ENCODE measurements at regions not wholly inside any gene's neighbourhood (a gene's known extent, or its start where the extent isn't known, plus 50 kb on each side); places are given as distances from the start of the nearest gene placed in this dataset.

- no peak for DNase-seq (ENCODE audit: low read depth in 3 of 3)
Measured at GRCh38 chr2:217478831-217479455, 523.9 kb downstream of the TNS1 start.

- no peak for DNase-seq (ENCODE audit: low read depth in 3 of 3)
Measured at GRCh38 chr2:217477583-217477982, 525.2 kb downstream of the TNS1 start.

- no peak for DNase-seq (ENCODE audit: low read depth in 3 of 3)
Measured at GRCh38 chr2:217475791-217476190, 527.0 kb downstream of the TNS1 start.

GRCh38 chr2:217475101-217475500 is 527.7 kb downstream of the TNS1 start:
- no peak for DNase-seq (ENCODE audit: low read depth in 3 of 3)

- DNase-seq (ENCODE audit: low read depth in 3 of 3) = no peak
Measured at GRCh38 chr2:217471319-217471718, 531.5 kb downstream of the TNS1 start.

- DNase-seq (ENCODE audit: low read depth in 3 of 3) = no peak
Measured at GRCh38 chr2:217469203-217469810, 533.5 kb downstream of the TNS1 start.

GRCh38 chr2:217468042-217468830 is 534.6 kb downstream of the TNS1 start:
- no peak for DNase-seq (ENCODE audit: low read depth in 3 of 3)

- no peak for DNase-seq (ENCODE audit: low read depth in 3 of 3)
Measured at GRCh38 chr2:217467331-217467730, 535.5 kb downstream of the TNS1 start.

GRCh38 chr2:217466805-217467204 is 536.0 kb downstream of the TNS1 start:
- DNase-seq (ENCODE audit: low read depth in 3 of 3) = no peak

GRCh38 chr2:217466104-217466503 is 536.7 kb downstream of the TNS1 start:
- no peak for DNase-seq (ENCODE audit: low read depth in 3 of 3)

- no peak for DNase-seq (ENCODE audit: low read depth in 3 of 3)
Measured at GRCh38 chr2:217465100-217465499, 537.7 kb downstream of the TNS1 start.

- no peak for DNase-seq (ENCODE audit: low read depth in 3 of 3)
Measured at GRCh38 chr2:217463402-217464075, 539.3 kb downstream of the TNS1 start.

- DNase-seq (ENCODE audit: low read depth in 3 of 3) = no peak
Measured at GRCh38 chr2:217462121-217462520, 540.7 kb downstream of the TNS1 start.

GRCh38 chr2:217461674-217462073 is 541.1 kb downstream of the TNS1 start:
- DNase-seq (ENCODE audit: low read depth in 3 of 3) = no peak

GRCh38 chr2:217459680-217460405 is 543.0 kb downstream of the TNS1 start:
- no peak for DNase-seq (ENCODE audit: low read depth in 3 of 3)

GRCh38 chr2:217459016-217459415 is 543.8 kb downstream of the TNS1 start:
- DNase-seq (ENCODE audit: low read depth in 3 of 3) = no peak

- DNase-seq (ENCODE audit: low read depth in 3 of 3) = no peak
Measured at GRCh38 chr2:217456016-217456415, 546.8 kb downstream of the TNS1 start.

- DNase-seq (ENCODE audit: low read depth in 3 of 3) = no peak
Measured at GRCh38 chr2:217452928-217453327, 549.9 kb downstream of the TNS1 start.

GRCh38 chr2:217451666-217452065 is 551.1 kb downstream of the TNS1 start:
- no peak for DNase-seq (ENCODE audit: low read depth in 3 of 3)

- DNase-seq (ENCODE audit: low read depth in 3 of 3) = no peak
Measured at GRCh38 chr2:217449444-217449843, 553.4 kb downstream of the TNS1 start.

- no peak for DNase-seq (ENCODE audit: low read depth in 3 of 3)
Measured at GRCh38 chr2:217448860-217449259, 553.9 kb downstream of the TNS1 start.

- no peak for DNase-seq (ENCODE audit: low read depth in 3 of 3)
Measured at GRCh38 chr2:217445723-217446122, 557.1 kb downstream of the TNS1 start.
